Osteocyte (in vitro differentiated cells): ENCODE measurements at regions not wholly inside any gene's neighbourhood (a gene's known extent, or its start where the extent isn't known, plus 50 kb on each side); places are given as distances from the start of the nearest gene placed in this dataset.

ENCODE experiments used
- DNase-seq: peaks from one replicate; pipeline ENCODE4 v3.0.0; 2021; ENCODE audit warnings: mixed read lengths; ENCODE audit not compliant: unreplicated experiment; ENCODE audit errors: extremely low spot score
- H3K27ac Mint-ChIP-seq: one replicate; pipeline ENCODE4 v1.8.0; 2021; ENCODE audit warnings: mild to moderate bottlenecking, mixed read lengths; ENCODE audit not compliant: unreplicated experiment
- H3K27me3 Mint-ChIP-seq: one replicate; pipeline ENCODE4 v1.8.0; 2021; ENCODE audit warnings: mixed read lengths; ENCODE audit not compliant: unreplicated experiment
- H3K36me3 Mint-ChIP-seq: one replicate; pipeline ENCODE4 v1.8.0; 2021; ENCODE audit warnings: mixed read lengths; ENCODE audit not compliant: unreplicated experiment
- H3K4me1 Mint-ChIP-seq: one replicate; pipeline ENCODE4 v1.8.0; 2021; ENCODE audit warnings: mixed read lengths; ENCODE audit not compliant: unreplicated experiment
- H3K4me3 Mint-ChIP-seq: one replicate; pipeline ENCODE4 v1.8.0; 2021; ENCODE audit warnings: mild to moderate bottlenecking, moderate library complexity, mixed read lengths; ENCODE audit not compliant: unreplicated experiment
- H3K9me3 Mint-ChIP-seq: one replicate; pipeline ENCODE4 v1.8.0; 2021; ENCODE audit warnings: mixed read lengths; ENCODE audit not compliant: unreplicated experiment
- TF ChIP-seq, protein P1 (sequence below): fragments of 200-600 bp; sonication (generic); IDR thresholded peaks from 2 replicates; pipeline ENCODE4 v1.5.0; 2021; ENCODE audit warnings: antibody characterized with exemption, mild to moderate bottlenecking, moderate library complexity

DNA sequence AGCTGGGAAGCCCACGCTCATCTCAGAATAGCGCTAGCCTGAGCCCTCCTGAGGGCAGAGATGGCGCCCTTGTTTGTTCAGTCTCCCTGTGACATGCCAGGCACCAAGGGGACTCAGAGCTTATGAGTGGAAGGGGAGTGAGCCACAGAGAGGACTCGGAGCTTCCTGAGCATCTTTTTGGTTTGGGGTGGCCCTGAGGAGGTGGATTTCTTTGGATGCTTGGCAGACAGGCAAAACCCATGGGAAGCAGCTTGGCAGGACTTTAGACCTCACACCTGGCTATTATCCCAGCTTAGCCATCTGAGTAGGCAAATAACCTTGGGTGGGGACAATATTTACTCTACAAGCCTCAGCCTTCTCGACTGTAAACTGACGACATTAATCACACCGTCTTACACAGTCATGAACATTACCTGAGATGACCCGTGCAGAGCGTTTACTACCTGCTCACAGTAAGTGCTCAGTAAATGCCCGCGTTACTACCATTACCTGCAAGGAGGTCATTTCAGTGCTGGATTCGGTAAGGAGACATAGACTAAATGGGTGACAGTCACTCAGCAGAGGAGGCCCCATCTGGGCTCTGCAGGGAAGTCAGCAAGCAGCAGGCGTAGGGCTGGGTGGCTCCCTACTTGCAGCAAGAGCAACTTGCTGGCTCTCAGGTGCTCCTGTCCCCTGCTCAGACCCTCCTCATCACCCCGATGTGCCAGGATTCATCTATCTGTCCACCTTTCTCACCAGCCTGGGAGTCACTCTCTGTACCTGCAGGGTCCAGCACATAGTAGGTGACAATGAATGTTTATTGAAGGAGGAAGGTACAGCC lies 54.9 kb downstream of the KLHDC7A start:
- no peaks in the 10 kb centered on the region for H3K9me3 Mint-ChIP-seq
- H3K36me3 Mint-ChIP-seq, result no peaks in the 10 kb centered on the region
- no peak overlapping the region for H3K27ac Mint-ChIP-seq
- peak; percentile 69 for DNase-seq
- TF ChIP-seq, protein P1, sequence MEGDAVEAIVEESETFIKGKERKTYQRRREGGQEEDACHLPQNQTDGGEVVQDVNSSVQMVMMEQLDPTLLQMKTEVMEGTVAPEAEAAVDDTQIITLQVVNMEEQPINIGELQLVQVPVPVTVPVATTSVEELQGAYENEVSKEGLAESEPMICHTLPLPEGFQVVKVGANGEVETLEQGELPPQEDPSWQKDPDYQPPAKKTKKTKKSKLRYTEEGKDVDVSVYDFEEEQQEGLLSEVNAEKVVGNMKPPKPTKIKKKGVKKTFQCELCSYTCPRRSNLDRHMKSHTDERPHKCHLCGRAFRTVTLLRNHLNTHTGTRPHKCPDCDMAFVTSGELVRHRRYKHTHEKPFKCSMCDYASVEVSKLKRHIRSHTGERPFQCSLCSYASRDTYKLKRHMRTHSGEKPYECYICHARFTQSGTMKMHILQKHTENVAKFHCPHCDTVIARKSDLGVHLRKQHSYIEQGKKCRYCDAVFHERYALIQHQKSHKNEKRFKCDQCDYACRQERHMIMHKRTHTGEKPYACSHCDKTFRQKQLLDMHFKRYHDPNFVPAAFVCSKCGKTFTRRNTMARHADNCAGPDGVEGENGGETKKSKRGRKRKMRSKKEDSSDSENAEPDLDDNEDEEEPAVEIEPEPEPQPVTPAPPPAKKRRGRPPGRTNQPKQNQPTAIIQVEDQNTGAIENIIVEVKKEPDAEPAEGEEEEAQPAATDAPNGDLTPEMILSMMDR, result no peak
- H3K4me3 Mint-ChIP-seq, result no peak overlapping the region
- no peaks in the 10 kb centered on the region for H3K4me1 Mint-ChIP-seq
- H3K27me3 Mint-ChIP-seq, result no peaks in the 10 kb centered on the region

DNA sequence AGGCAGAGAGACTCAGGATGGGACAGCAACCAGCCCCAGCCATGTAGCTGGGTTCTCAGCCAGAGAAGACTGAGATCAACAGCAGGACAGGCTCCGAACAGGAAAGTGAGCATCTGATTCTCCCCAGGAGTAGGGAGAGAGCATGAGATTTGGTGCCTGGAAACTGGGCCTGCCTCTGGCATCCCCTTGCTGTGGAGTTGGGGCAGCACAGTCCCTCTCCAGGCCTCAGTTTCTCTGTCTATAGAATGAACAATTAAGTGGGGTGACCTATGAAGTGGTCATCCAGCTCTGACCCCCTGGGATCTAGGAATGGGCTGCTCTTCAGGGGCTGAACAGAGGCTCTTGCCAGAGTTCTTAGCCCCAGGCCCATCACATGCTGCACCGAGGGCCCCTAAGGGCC lies 55.6 kb downstream of the KLHDC7A start:
- TF ChIP-seq, protein P1, result no peak
- H3K27ac Mint-ChIP-seq, result no peak overlapping the region
- H3K9me3 Mint-ChIP-seq, result no peaks in the 10 kb centered on the region
- no peak overlapping the region for H3K4me3 Mint-ChIP-seq
- H3K27me3 Mint-ChIP-seq, result no peaks in the 10 kb centered on the region
- DNase-seq, result peak; percentile 64
- no peaks in the 10 kb centered on the region for H3K4me1 Mint-ChIP-seq
- H3K36me3 Mint-ChIP-seq, result no peaks in the 10 kb centered on the region

DNA sequence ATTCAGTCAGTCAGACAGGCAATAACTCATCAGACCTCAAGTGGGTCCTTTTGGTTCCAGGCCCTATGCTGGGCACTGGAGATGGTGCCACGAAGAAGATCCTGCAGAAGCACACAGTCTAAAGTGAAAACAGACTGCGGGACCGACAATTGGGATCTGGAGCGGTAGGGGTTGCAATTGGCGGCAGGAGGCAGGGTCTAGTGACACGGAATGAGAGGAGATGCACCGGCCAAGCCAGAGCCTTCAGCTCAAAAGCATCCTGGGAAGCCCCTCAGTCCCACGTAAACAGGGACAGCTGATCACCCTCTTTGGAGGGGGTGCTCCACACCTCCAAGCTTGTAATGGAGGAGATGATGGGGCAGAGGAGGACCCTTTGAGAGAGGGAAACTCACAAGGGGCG lies 56.2 kb downstream of the KLHDC7A start:
- Mint-ChIP-seq H3K36me3 (no peaks in the 10 kb centered on the region), H3K9me3 (no peaks in the 10 kb centered on the region), H3K4me1 (no peaks in the 10 kb centered on the region), H3K4me3 (no peak overlapping the region), H3K27ac (no peak overlapping the region), H3K27me3 (peaks cover under 1% of the 10 kb centered on the region)
- TF ChIP-seq, protein P1, result no peak
- peak; percentile 75 for DNase-seq

DNA sequence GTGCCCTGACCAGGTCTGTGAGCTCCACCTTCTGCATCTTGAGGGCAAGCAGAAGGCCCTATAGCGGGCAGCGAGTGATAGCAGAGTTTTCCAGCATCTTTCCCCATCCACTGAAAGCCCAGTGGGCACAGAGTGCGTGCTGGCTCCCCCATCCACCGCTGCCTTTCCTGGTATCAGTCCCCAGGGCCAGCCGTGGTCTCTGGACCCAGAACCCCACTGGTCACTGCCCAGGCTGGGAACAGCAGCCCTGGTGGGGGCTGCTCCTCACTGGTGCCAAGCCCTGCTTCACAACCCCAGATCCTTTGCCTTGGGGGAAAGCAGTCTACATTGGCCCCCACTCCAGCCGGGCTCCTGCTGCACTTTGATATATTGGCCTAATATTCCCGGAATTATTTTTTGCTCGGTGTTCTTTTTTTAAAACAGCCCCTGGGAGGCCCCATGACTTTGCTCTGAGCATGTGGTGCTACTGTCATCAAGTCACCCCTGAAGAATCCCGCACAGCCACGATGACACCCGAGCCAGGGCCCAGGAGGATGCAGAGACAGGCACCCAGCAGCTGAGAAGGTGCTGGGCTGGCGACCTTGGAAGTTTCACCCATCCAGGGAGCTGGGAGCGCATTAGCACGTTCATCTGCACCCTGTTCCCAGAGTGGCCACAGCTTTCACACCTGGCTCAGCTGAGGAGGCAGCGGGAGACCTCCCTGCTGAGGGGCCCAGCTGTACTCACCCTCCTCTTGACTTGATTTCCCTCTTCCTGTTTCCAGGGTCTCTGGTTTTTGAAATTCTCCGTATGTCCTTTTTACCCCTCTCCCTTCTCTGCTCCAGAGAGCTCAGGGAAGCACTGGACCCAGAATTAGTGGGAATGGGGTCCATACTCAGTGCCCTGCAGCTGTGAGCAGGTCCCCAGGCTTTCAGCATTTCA lies 56.9 kb downstream of the KLHDC7A start:
- peak; percentile 77 for DNase-seq
- Mint-ChIP-seq H3K36me3 (no peaks in the 10 kb centered on the region), H3K27ac (no peak overlapping the region), H3K9me3 (no peaks in the 10 kb centered on the region), H3K27me3 (peaks cover 4% of the 10 kb centered on the region), H3K4me1 (no peaks in the 10 kb centered on the region), H3K4me3 (no peak overlapping the region)
- TF ChIP-seq, protein P1, result no peak

DNA sequence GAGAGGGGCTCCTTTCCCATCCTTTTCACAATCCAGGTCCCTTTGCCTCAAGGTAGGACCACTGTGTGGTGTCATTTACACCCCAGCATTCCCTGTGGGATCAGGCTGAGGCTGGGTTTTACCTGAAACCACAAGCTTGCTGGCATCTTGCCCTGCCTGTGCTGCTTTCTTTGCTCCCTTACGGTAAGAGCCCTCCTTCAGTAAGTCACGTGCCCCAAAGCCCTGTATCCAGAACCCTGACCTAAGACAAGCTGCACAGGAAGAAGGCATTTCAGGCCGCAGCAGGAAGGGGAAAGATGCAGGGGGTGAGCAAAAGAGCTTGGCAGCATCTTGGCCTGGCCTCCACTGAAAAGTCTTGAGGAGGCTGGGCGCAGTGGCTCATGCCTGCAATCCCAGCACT lies 58.4 kb downstream of the KLHDC7A start:
- TF ChIP-seq, protein P1, result no peak
- peaks cover 6% of the 10 kb centered on the region for H3K9me3 Mint-ChIP-seq
- no peak overlapping the region for H3K27ac Mint-ChIP-seq
- H3K4me3 Mint-ChIP-seq, result no peak overlapping the region
- DNase-seq, result peak; percentile 71
- H3K27me3 Mint-ChIP-seq, result peaks cover 13% of the 10 kb centered on the region
- no peaks in the 10 kb centered on the region for H3K4me1 Mint-ChIP-seq
- no peaks in the 10 kb centered on the region for H3K36me3 Mint-ChIP-seq
